ENCODE measurements at regions not wholly inside any gene's neighbourhood (a gene's known extent, or its start where the extent isn't known, plus 50 kb on each side); places are given as distances from the start of the nearest gene placed in this dataset.

- no peak for TF ChIP-seq ERF (CRISPR knock-in tag; IDR thresholded peaks at IDR 0.05)
- TF ChIP-seq ZC3H11A (IDR thresholded peaks at IDR 0.05; ENCODE audit: low read depth, low read length), result no peak
- TF ChIP-seq ZC3H4 (CRISPR knock-in tag; IDR thresholded peaks at IDR 0.05; ENCODE audit: borderline replicate concordance), result no peak
- no peak for TF ChIP-seq SRSF7 (optimal IDR thresholded peaks at IDR 0.05; ENCODE audit: low read depth, low read length)
- TF ChIP-seq ZNF77 (CRISPR knock-in tag; IDR thresholded peaks at IDR 0.05), result no peak
These were observed 644.5 kb downstream of the KCTD16 start (continued) for GRCh38 chr5:144815131-144815530.

GRCh38 chr5:144812763-144813162 is 642.1 kb downstream of the KCTD16 start:
- H2AFZ ChIP-seq (ENCODE audit: low read depth, low read length), result no peak overlapping the region
- ChIA-PET POLR2A (no interaction called here), CTCF (ENCODE audit: low intra/inter-chr PET ratio) (no interaction called here)
- no peaks in the 10 kb centered on the region for H3K4me1 ChIP-seq (replicated peaks in 1 of 2; ENCODE audit: control insufficient read depth in 2 of 2, insufficient read depth in 2 of 2, low read length in 2 of 2)
- intact Hi-C loops (cut with micrococcal nuclease) (no loop called here), in situ Hi-C loops (cut with MboI) (no loop called here)
- WGBS (ENCODE audit: insufficient coverage, low coverage, missing lambda C conversion rate), result 4% methylated on average over 2 of the region's 2 CpGs
- H3K9me1 ChIP-seq (ENCODE audit: control insufficient read depth, insufficient read depth, low read length), result no peaks in the 10 kb centered on the region
- no peak overlapping the region for H3K9ac ChIP-seq (ENCODE audit: insufficient read depth in 1 of 2, low read depth in 2 of 2, low read length in 2 of 2)
- BruUV-seq (replicated peaks), result no TSS peak
- DNase-seq (ENCODE audit: extremely low read depth in 1 of 4, low spot score in 3 of 4), result no peak
- FAIRE-seq, result no peak
- no peak overlapping the region for H3K4me2 ChIP-seq (ENCODE audit: insufficient read depth, low read length)
- 0 out of 2 replicates have a peak, but pooled peaks cover 2% of the 10 kb centered on the region for H3K9me3 ChIP-seq (replicated peaks; ENCODE audit: control insufficient read depth, insufficient read depth, low read depth, low read length)
- no peak overlapping the region for H3K4me3 ChIP-seq
- H4K20me1 ChIP-seq (replicated peaks; ENCODE audit: control insufficient read depth, insufficient read depth, low read length), result no peaks in the 10 kb centered on the region
- ATAC-seq, result no peak
- no peaks in the 10 kb centered on the region for H3K36me3 ChIP-seq (ENCODE audit: control insufficient read depth, insufficient read depth, low read length)
- H3K27me3 ChIP-seq (ENCODE audit: control insufficient read depth in 2 of 2, insufficient read depth in 2 of 2, low read length in 2 of 2), result no peaks in the 10 kb centered on the region
- no peak overlapping the region for H3K27ac ChIP-seq (ENCODE audit: extremely low read depth, low read depth, low read length)
- H3K79me2 ChIP-seq (ENCODE audit: control insufficient read depth, insufficient read depth, low read length), result no peaks in the 10 kb centered on the region
- TF ChIP-seq PTBP1 (IDR thresholded peaks at IDR 0.05; ENCODE audit: low read depth, low read length), result no peak
- TF ChIP-seq ARID3A (IDR thresholded peaks at IDR 0.05; ENCODE audit: borderline replicate concordance, low read depth, low read length), result no peak
- TF ChIP-seq, protein P1, sequence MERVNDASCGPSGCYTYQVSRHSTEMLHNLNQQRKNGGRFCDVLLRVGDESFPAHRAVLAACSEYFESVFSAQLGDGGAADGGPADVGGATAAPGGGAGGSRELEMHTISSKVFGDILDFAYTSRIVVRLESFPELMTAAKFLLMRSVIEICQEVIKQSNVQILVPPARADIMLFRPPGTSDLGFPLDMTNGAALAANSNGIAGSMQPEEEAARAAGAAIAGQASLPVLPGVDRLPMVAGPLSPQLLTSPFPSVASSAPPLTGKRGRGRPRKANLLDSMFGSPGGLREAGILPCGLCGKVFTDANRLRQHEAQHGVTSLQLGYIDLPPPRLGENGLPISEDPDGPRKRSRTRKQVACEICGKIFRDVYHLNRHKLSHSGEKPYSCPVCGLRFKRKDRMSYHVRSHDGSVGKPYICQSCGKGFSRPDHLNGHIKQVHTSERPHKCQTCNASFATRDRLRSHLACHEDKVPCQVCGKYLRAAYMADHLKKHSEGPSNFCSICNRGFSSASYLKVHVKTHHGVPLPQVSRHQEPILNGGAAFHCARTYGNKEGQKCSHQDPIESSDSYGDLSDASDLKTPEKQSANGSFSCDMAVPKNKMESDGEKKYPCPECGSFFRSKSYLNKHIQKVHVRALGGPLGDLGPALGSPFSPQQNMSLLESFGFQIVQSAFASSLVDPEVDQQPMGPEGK (CRISPR knock-in tag; IDR thresholded peaks at IDR 0.05; ENCODE audit: borderline replicate concordance), result no peak
- no peak for TF ChIP-seq HDAC1 (IDR thresholded peaks at IDR 0.05)
- no peak for TF ChIP-seq SMC3 (conservative IDR thresholded peaks at IDR 0.05; ENCODE audit: insufficient read depth, low read depth, low read length)
- TF ChIP-seq, protein P2, sequence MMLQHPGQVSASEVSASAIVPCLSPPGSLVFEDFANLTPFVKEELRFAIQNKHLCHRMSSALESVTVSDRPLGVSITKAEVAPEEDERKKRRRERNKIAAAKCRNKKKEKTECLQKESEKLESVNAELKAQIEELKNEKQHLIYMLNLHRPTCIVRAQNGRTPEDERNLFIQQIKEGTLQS (IDR thresholded peaks at IDR 0.05), result no peak
- TF ChIP-seq, protein P2 (CRISPR knock-in tag; conservative IDR thresholded peaks at IDR 0.05), result no peak
- no peak for TF ChIP-seq TEAD2 (tag; IDR thresholded peaks at IDR 0.05)
- TF ChIP-seq GATAD2A (IDR thresholded peaks at IDR 0.05), result no peak
- TF ChIP-seq CBX1 (IDR thresholded peaks at IDR 0.05; ENCODE audit: low read depth), result no peak
- no peak for TF ChIP-seq STAT6 (CRISPR knock-in tag; IDR thresholded peaks at IDR 0.05)

All from K562 (cell line).